ENCODE measurements at regions not wholly inside any gene's neighbourhood (a gene's known extent, or its start where the extent isn't known, plus 50 kb on each side); places are given as distances from the start of the nearest gene placed in this dataset.

- no peak for DNase-seq
- Histone ChIP-seq H2AFZ (ENCODE audit: low read length) (no peak overlapping the region), H2BK15ac (ENCODE audit: low read depth, low read length) (no peak overlapping the region), H3K23ac (ENCODE audit: insufficient read length, low read depth, low read length) (no peak overlapping the region), H3T11ph (ENCODE audit: low read length) (no peak overlapping the region), H3K79me1 (ENCODE audit: insufficient read depth, low read depth, low read length, poor library complexity, severe bottlenecking) (no peaks in the 10 kb centered on the region), H3K9me3 (ENCODE audit: control insufficient read depth, low read depth, low read length) (no peaks in the 10 kb centered on the region), H2BK120ac (ENCODE audit: low read depth, low read length, poor library complexity, severe bottlenecking) (no peak overlapping the region), H4K20me1 (ENCODE audit: control insufficient read depth, insufficient read depth, insufficient read length) (no peaks in the 10 kb centered on the region), H3K27me3 (ENCODE audit: insufficient read depth, low read length) (no peaks in the 10 kb centered on the region), H3K14ac (ENCODE audit: insufficient read depth, low read length) (no peak overlapping the region), H3K4me1 (ENCODE audit: insufficient read depth, low read length) (peaks cover 7% of the 10 kb centered on the region), H3K4ac (ENCODE audit: low read depth, low read length) (no peak overlapping the region), H2BK5ac (ENCODE audit: insufficient read length, low read length) (no peak overlapping the region), H3K79me2 (ENCODE audit: insufficient read depth, low read length) (no peaks in the 10 kb centered on the region), H3K56ac (ENCODE audit: insufficient read length, low read depth, low read length) (no peak overlapping the region), H3K18ac (ENCODE audit: insufficient read length, low read depth, low read length) (no peak overlapping the region), H4K8ac (replicated peaks; ENCODE audit: insufficient read length, low read depth, low read length) (no peak overlapping the region), H2AK5ac (ENCODE audit: insufficient read length, low read length) (no peak overlapping the region), H4K5ac (ENCODE audit: insufficient read length, low read depth, low read length) (no peak overlapping the region), H2BK20ac (ENCODE audit: low read depth, low read length, poor library complexity, severe bottlenecking) (no peak overlapping the region), H3K23me2 (ENCODE audit: insufficient read length, low read depth, low read length, poor library complexity, severe bottlenecking) (no peaks in the 10 kb centered on the region), H3K9ac (ENCODE audit: extremely low read depth, insufficient read length, low read length) (no peak overlapping the region), H4K91ac (ENCODE audit: insufficient read length, low read depth, low read length) (no peak overlapping the region), H2BK12ac (ENCODE audit: insufficient read length, low read depth, low read length) (no peak overlapping the region), H3K27ac (ENCODE audit: insufficient read length, low read depth, low read length) (no peak overlapping the region), H3K4me2 (ENCODE audit: insufficient read depth, insufficient read length, low read length) (no peak overlapping the region)
- no peak overlapping the region for H3K27ac Mint-ChIP-seq
- peaks cover 2% of the 10 kb centered on the region; the same call in 1 of the 2 replicates for H3K27me3 Mint-ChIP-seq (ENCODE audit: low read depth)
- H3K4me3 Mint-ChIP-seq = no peak overlapping the region
- no peaks in the 10 kb centered on the region; a peak in 1 of 7 replicates for H3K36me3 Mint-ChIP-seq (ENCODE audit: insufficient read depth in 1 of 3, low read depth in 3 of 3)
- WGBS (ENCODE audit: extremely low coverage, insufficient read length, low lambda C conversion rate) = no CpG with 5 or more reads among the region's 12 CpGs
- H3K9me3 Mint-ChIP-seq = peaks cover 3 to 4% of the 10 kb centered on the region in 2 experiments; a peak in 2 of 5 replicates
- H3K4me1 Mint-ChIP-seq = peaks cover 10 to 11% of the 10 kb centered on the region in 2 experiments
- no peak for TF ChIP-seq CTCF (conservative IDR thresholded peaks at IDR 0.05)
These were observed 166.4 kb upstream of the IRF2BP2 start for GRCh38 chr1:234776256-234776875.

Data from H9 (cell line).